OCI-LY3 (cell line): ENCODE measurements at regions not wholly inside any gene's neighbourhood (a gene's known extent, or its start where the extent isn't known, plus 50 kb on each side); places are given as distances from the start of the nearest gene placed in this dataset.

Experiments
- CTCF ChIP-seq: fragments of 200-600, 300-600 bp; sonication (generic); IDR thresholded peaks from 2 replicates; pipeline ENCODE4 v1.5.1; 2014; ENCODE audit warnings: antibody characterized with exemption, low read length, low read depth
- EZH2phosphoT487 ChIP-seq: fragments of 200-600 bp; shearing (Covaris generic); IDR thresholded peaks from 2 replicates; pipeline ENCODE4 v1.6.1; 2018; ENCODE audit warnings: antibody characterized with exemption, mixed run types, low read depth

GRCh38 chr2:88811233-88811632 lies 119.8 kb downstream of the RPIA start:
- TF ChIP-seq CTCF (no peak), EZH2phosphoT487 (no peak)
